ENCODE measurements at regions not wholly inside any gene's neighbourhood (a gene's known extent, or its start where the extent isn't known, plus 50 kb on each side); places are given as distances from the start of the nearest gene placed in this dataset.

- no peak for DNase-seq (ENCODE audit: low spot score)
These were observed 390.6 kb upstream of the MAP3K7 start for GRCh38 chr6:90977513-90977912.

DNA sequence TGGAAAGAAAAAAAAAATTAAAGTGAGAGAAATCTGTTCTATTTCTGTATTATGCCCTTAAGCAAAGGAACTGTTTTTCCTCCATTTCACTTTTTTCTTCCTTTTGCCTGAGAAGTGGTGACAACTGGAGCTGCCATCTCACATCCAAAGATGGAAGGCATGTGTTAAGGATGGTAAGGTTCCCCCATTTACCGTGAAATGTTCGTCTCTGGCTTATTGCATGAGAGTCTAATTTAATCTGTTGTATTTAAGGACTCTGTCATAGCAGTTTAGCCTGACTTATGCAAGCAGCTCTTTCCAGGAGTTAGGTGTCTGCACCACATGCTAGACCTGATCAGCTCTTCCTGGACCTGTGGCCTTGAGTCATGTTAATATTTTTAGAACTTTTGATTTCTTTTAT is 389.5 kb upstream of the MAP3K7 start:
- DNase-seq (ENCODE audit: low spot score): no peak

- no peak for DNase-seq (ENCODE audit: low spot score)
These were observed 388.9 kb upstream of the MAP3K7 start for GRCh38 chr6:90975741-90976140.

- DNase-seq (ENCODE audit: low spot score): no peak
These were observed 386.3 kb upstream of the MAP3K7 start for GRCh38 chr6:90973188-90973587.

DNA sequence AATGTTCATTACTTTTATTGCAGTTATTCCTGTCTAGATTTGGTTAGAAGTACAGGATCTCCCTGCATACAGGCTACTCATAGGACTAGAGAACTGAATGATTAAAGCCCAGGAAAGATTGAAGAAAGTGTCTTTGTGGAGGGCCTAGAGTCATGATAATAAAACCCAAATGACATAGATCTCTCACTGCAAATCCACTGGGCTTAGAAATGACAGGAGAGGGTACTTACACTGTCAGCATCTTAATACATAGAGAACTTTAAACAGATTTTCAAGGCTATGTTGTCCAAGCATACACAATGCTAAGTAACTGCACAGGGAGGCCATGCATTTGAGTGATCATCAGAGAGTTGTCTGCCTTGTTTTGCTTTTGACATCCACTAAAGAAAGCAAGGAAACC is 383.8 kb upstream of the MAP3K7 start:
- DNase-seq (ENCODE audit: low spot score): no peak

DNA sequence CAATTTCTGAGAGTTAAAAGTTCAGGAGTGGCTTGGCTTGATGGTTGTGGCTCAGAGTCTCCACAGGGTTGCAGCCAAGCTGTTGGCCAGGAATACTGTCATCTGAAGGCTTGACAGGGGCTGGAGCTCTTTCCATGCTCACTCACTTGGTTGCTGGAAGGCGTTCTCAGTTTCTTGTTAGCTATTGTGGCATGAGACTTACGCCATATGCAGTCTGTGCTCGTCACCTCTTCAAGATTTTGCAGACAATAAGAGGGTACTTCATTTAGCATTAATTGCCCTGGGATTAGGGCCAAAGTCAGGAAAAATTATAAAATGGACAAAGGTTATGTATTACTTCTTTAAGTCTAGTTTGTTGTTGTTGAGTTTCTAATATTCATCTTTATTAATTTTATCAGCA is 380.6 kb upstream of the MAP3K7 start:
- DNase-seq (ENCODE audit: low spot score): no peak

DNA sequence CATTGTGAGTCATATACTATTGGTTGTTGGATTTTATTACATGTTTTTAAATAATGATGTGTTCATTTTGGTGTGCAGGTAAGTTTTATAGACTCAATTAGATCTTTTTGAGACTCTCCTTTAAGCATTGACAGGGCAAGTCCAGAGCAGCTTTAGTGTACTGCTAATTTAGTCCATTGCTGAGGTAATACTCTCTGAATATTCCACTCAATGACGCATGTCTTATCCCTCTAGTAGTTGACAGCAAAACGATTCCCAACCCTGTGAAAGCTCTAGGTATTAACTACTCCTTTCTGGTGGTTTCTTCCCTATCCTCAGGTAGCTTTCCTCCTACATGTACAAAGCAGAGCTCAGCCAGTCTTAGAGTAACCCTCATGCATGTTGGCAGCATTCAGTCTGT is 373.5 kb upstream of the MAP3K7 start:
- no peak for DNase-seq (ENCODE audit: low spot score)

GRCh38 chr6:90955246-90955645 is 368.4 kb upstream of the MAP3K7 start:
- DNase-seq (ENCODE audit: low spot score): no peak

DNA sequence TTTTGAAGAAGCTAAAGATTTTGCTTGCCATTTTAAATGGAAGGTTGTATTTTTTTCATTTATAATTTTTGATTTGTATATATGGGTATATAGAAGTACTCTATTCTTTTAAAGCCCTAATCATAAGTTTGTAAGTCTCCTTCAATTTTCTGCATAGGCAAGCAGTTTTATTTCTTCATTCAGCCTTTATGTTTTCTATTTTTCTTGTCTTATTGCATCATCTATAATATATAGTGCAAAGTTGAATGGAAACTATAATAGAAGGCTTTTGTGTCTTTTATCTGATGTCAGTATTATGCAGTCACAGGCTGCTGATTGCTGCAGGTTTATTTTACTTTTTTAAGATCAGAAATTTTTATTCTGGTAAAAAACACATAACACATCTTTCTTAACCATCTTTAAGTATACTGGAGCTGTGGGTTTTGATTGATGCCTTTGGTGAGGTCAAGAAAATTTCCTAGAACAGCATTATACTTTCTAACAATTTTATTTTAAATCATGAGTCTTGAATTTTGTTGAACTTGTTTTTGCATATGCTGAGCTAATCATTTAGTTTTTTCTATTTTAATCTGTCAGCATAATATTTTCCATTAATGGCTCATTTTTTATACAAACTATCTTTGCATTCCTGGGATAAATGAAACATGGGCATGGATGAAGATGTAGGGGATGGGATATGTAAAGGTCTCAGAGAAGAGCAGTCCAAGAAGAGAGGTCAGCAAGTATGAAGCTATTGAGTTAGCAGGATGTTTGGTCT is 366.7 kb upstream of the MAP3K7 start:
- DNase-seq (ENCODE audit: low spot score): no peak

- DNase-seq (ENCODE audit: low spot score): no peak
These were observed 365.3 kb upstream of the MAP3K7 start for GRCh38 chr6:90952176-90952575.

- DNase-seq (ENCODE audit: low spot score): no peak
These were observed 361.7 kb upstream of the MAP3K7 start for GRCh38 chr6:90948540-90948939.

GRCh38 chr6:90947184-90948064 is 360.6 kb upstream of the MAP3K7 start:
- no peak for DNase-seq (ENCODE audit: low spot score)

DNA sequence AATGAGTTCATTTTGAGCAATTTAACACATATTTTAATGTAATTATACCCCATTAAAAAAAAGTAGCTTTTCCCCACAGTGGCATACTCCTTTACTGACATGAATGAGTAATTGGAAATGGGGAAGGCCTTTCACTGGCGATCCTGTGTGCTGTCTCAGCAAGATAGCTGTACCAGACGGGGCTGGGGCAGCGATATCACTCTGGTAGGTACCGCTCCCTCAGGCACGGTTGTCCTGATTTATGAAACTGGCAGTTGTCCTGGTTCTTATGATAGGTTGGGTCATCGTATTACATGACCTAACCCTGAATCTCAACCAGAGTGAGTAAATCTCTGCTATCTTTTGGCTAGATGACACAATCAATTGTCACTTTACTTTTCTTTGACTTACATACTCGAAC is 355.0 kb upstream of the MAP3K7 start:
- no peak for DNase-seq (ENCODE audit: low spot score)

GRCh38 chr6:90940812-90941481 is 354.1 kb upstream of the MAP3K7 start:
- no peak for DNase-seq (ENCODE audit: low spot score)

DNA sequence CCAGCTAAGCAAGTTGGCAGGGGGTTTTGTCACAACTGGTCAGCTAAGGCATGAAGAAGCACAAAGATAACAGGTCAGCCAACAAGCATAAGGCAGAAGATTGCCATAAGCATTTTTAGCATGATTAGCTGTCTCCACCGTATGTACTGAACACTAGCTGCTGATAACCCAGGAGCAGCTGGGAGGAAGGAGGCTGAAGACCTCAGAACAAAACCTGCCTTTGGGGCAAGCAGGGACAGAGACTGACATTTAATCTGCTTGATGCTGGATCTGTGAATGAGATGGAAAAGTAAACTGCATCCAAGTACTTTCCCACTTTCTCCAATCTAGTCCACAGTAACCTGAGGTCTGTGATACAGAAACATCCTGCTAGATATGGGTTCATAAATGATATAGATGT is 353.0 kb upstream of the MAP3K7 start:
- DNase-seq (ENCODE audit: low spot score): no peak

- DNase-seq (ENCODE audit: low spot score): no peak
These were observed 351.2 kb upstream of the MAP3K7 start for GRCh38 chr6:90938122-90938521.

DNA sequence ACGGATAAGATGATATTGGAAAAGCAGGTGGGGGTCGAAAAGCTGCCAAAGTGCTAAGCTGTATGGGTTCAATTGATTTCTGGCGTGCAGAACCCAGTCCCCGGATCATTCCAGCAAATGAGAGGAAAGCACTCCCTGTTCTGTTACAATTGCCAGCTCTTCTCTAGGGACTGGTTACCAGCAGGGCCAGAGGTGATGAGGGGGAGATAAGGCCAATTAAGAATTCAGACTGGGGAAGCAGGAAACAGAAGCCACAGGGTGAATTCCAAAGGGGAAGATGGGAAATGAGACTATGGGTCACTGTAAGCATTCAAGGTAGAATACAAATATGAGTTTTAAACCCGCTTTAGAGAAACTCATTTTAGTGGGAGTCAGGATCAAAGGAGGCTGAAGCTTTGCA is 349.4 kb upstream of the MAP3K7 start:
- no peak for DNase-seq (ENCODE audit: low spot score)

GRCh38 chr6:90934966-90935365 is 348.1 kb upstream of the MAP3K7 start:
- DNase-seq (ENCODE audit: low spot score): no peak

GRCh38 chr6:90934081-90934480 is 347.2 kb upstream of the MAP3K7 start:
- no peak for DNase-seq (ENCODE audit: low spot score)

DNA sequence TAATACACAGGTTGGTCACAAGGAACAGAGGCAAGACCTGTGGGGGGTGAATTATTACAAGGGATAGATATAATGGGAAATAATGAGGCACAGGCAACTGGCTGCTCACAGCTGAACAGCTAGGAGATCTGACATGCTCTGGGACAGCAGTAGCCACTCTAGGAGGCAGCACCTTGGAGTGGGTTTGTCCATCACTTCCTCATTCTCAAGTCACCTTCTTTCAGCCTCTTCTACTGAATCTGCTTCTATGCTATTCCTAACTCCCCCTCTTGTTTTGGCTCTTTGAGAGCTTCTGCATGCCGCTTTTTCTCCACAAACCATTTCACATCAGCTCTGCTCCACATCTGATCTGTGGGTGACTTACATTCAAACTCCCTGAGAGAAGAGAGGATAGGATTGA is 345.5 kb upstream of the MAP3K7 start:
- no peak for DNase-seq (ENCODE audit: low spot score)

DNA sequence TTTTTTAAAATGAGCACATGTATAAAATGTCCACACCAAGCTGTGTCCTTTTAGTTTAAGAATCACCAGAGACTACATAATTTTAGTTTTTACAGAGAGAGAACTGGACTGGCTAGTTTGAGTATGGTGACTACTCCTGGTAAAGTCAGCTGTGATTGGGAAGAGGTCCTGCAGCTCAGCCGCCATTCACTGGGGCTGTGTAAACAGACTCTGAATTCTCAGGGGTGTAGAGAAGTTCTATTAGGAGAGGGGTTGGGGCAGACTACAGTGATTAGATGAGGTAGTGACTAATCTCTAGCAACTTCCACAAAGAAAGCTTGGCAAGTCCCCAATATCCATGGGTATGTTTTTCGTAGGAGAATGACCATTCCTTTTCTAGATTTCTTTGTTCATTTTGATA is 341.2 kb upstream of the MAP3K7 start:
- DNase-seq (ENCODE audit: low spot score): no peak

GRCh38 chr6:90925726-90926125 is 338.9 kb upstream of the MAP3K7 start:
- DNase-seq (ENCODE audit: low spot score): no peak

GRCh38 chr6:90922325-90922724 is 335.5 kb upstream of the MAP3K7 start:
- no peak for DNase-seq (ENCODE audit: low spot score)
